HL-60 (cell line): ENCODE measurements at regions not wholly inside any gene's neighbourhood (a gene's known extent, or its start where the extent isn't known, plus 50 kb on each side); places are given as distances from the start of the nearest gene placed in this dataset.

Source experiments
- CTCF ChIP-seq: IDR thresholded peaks from one replicate; pipeline ENCODE4 v1.5.1; 2011; ENCODE audit warnings: low read length, control low read depth, inconsistent platforms; ENCODE audit not compliant: insufficient read depth
- GABPA ChIP-seq: IDR thresholded peaks from 2 replicates; pipeline ENCODE4 v1.6.1; 2012; ENCODE audit warnings: low read depth
- POLR2AphosphoS5 ChIP-seq: IDR thresholded peaks from 2 replicates; pipeline ENCODE4 v1.6.1; 2012; ENCODE audit warnings: low read depth
- REST ChIP-seq: IDR thresholded peaks from 2 replicates; pipeline ENCODE4 v1.6.1; 2012; ENCODE audit warnings: low read depth; ENCODE audit not compliant: insufficient replicate concordance

GRCh38 chr7:36092221-36092771, 60.8 kb upstream of the EEPD1 start:
- TF ChIP-seq GABPA (no peak), CTCF (no peak), POLR2AphosphoS5 (no peak), REST (no peak)
